SU-DHL-6 (cell line): ENCODE measurements at regions not wholly inside any gene's neighbourhood (a gene's known extent, or its start where the extent isn't known, plus 50 kb on each side); places are given as distances from the start of the nearest gene placed in this dataset.

Source experiments
- CTCF ChIP-seq: fragments of 200-600 bp; sonication (generic); IDR thresholded peaks from one replicate; pipeline ENCODE4 v1.5.1; 2017; ENCODE audit warnings: antibody characterized with exemption, mild to moderate bottlenecking, low read length, moderate library complexity; ENCODE audit not compliant: insufficient read depth, poor library complexity, severe bottlenecking
- EZH2phosphoT487 ChIP-seq: fragments of 200-600 bp; sonication (generic), shearing (Covaris generic); conservative IDR thresholded peaks from 2 replicates; pipeline ENCODE4 v1.6.1; 2018; ENCODE audit warnings: mild to moderate bottlenecking, antibody characterized with exemption, low read length, moderate library complexity, mixed read lengths

DNA sequence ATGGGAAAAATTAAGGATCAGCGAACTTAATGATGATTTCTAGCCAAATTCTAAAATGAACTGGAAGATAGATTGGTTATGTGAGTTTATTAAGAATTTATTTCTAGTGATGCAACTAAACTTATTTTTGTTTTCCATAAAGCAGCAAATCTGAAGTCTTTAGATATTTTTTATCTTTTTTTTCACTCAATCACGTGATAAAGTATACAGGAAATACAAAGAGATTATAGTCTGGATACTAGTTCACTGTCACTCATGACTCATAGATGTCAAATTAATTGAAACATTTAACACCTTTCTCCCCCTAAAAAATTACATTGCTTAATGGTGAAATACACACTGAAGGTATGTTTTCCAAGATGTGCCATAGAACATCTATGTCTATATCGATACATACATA is 416.9 kb downstream of the TUSC7 start:
- no peak for TF ChIP-seq CTCF
- no peak for TF ChIP-seq EZH2phosphoT487
